ENCODE measurements at regions not wholly inside any gene's neighbourhood (a gene's known extent, or its start where the extent isn't known, plus 50 kb on each side); places are given as distances from the start of the nearest gene placed in this dataset.

DNA sequence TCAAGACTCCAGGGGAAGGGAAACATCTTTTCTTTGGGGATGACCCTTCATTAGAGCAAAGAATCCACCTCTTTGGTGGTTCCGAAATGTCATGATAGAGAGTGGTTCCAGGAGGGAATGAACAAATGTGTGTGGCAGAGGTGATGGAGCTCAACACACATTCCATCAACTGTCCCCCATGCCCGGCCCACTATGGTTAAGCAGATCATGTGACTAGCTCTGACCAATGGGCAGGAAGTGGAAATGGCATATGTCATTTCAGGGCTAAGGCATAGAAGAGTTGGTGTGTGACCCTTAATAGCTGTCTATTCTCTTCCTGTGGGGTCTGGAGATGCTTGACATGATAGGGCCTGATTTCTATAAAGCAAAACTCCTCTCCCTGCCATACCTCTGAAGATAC, 194.6 kb downstream of the GAS1 start:
- no peak overlapping the region for H3K27ac ChIP-seq
- H3K27me3 ChIP-seq = no peaks in the 10 kb centered on the region
- no peak overlapping the region for H3K4me2 ChIP-seq
- no peaks in the 10 kb centered on the region for H3K36me3 ChIP-seq
- no peak overlapping the region for H3K9ac ChIP-seq
- no peaks in the 10 kb centered on the region for H3K4me1 ChIP-seq
- no peak for TF ChIP-seq Cebpa-rat (IDR thresholded peaks at IDR 0.05)
- H4K20me1 ChIP-seq = no peaks in the 10 kb centered on the region
- no peak overlapping the region for H3K4me3 ChIP-seq
- 0 out of 22 replicates have a peak, but pooled peaks cover 0 to 5% (median 0%) of the 10 kb centered on the region in 11 experiments for H3K9me3 ChIP-seq (replicated peaks in 1 of 11)

DNA sequence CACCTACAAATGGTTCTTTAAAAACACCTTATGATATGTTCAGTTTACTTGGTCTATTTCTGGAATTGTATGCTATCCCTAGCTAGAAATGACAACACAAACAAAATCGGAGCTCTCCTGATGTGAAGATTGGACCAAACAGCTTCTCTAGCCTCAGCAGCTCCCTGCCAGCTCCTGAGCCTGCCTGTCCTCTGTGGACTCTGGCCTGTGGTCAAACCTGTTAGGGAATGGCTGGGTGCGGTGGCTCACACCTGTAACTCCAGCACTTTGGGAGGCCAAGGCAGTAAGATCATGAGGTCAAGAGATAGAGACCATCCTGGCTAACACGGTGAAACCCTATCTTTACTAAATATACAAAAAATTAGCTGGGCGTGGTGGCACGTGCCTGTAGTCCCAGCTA, 195.3 kb downstream of the GAS1 start:
- Histone ChIP-seq H3K4me2 (no peak overlapping the region), H3K9me3 (replicated peaks in 1 of 11) (0 out of 22 replicates have a peak, but pooled peaks cover 0 to 5% (median 0%) of the 10 kb centered on the region in 11 experiments), H3K4me3 (no peak overlapping the region), H3K4me1 (no peaks in the 10 kb centered on the region), H3K27me3 (no peaks in the 10 kb centered on the region), H3K27ac (no peak overlapping the region), H4K20me1 (no peaks in the 10 kb centered on the region), H3K9ac (no peak overlapping the region), H3K36me3 (no peaks in the 10 kb centered on the region)
- TF ChIP-seq Cebpa-rat (IDR thresholded peaks at IDR 0.05) = no peak

DNA sequence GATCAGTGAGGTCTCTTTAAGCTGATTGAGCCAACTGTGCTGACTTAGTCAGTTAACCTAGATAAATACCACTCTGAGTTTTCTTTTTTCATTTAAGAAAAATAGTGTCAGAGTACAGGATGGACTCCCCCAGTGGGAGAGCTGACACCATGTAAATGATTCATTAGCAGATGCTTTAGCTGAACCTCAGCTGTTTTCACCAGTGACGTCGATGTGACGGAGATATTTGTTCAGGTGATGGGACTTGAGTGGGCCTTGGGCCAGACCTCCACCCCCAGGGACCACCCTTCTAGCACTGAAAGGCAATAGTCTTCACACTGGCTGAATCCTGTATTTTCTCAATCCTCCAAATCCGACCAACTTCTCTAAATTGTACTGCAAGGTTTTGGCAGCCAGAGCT, 196.1 kb downstream of the GAS1 start:
- H3K9me3 ChIP-seq (replicated peaks in 1 of 11) = 0 out of 22 replicates have a peak, but pooled peaks cover 0 to 5% (median 0%) of the 10 kb centered on the region in 11 experiments

DNA sequence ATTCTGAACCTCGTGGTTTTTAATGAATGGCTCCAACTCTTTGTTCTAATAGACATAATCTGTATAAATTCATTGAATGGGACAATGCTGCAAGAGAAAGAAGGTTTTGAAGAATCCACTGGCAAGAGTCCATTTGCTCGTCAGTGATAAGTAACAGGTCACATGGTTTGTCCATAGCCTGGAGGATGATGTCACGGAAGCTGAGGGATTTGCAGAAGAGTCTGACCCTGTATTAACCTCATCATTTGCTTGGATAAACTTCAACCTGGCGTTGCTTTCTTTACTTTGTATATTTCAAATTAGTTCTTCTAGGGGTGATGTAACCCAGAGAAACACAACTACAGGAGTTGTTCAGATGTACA, 197.4 kb downstream of the GAS1 start:
- H3K4me2 ChIP-seq = no peak overlapping the region
- no peak for TF ChIP-seq Cebpa-rat (IDR thresholded peaks at IDR 0.05)
- H3K9ac ChIP-seq = no peak overlapping the region
- H3K9me3 ChIP-seq (replicated peaks in 1 of 11) = 0 out of 22 replicates have a peak, but pooled peaks cover 0 to 5% (median 0%) of the 10 kb centered on the region in 11 experiments
- no peaks in the 10 kb centered on the region for H3K27me3 ChIP-seq
- no peaks in the 10 kb centered on the region for H3K4me1 ChIP-seq
- H3K27ac ChIP-seq = no peak overlapping the region
- H3K36me3 ChIP-seq = no peaks in the 10 kb centered on the region
- no peak overlapping the region for H3K4me3 ChIP-seq
- no peaks in the 10 kb centered on the region for H4K20me1 ChIP-seq

More for the DNA sequence above, 196.1 kb downstream of the GAS1 start:
- H3K27ac ChIP-seq = no peak overlapping the region
- no peak overlapping the region for H3K4me2 ChIP-seq
- no peaks in the 10 kb centered on the region for H3K36me3 ChIP-seq
- H3K4me3 ChIP-seq = no peak overlapping the region
- no peak for TF ChIP-seq Cebpa-rat (IDR thresholded peaks at IDR 0.05)
- no peaks in the 10 kb centered on the region for H3K27me3 ChIP-seq
- no peaks in the 10 kb centered on the region for H3K4me1 ChIP-seq
- H4K20me1 ChIP-seq = no peaks in the 10 kb centered on the region
- H3K9ac ChIP-seq = no peak overlapping the region

DNA sequence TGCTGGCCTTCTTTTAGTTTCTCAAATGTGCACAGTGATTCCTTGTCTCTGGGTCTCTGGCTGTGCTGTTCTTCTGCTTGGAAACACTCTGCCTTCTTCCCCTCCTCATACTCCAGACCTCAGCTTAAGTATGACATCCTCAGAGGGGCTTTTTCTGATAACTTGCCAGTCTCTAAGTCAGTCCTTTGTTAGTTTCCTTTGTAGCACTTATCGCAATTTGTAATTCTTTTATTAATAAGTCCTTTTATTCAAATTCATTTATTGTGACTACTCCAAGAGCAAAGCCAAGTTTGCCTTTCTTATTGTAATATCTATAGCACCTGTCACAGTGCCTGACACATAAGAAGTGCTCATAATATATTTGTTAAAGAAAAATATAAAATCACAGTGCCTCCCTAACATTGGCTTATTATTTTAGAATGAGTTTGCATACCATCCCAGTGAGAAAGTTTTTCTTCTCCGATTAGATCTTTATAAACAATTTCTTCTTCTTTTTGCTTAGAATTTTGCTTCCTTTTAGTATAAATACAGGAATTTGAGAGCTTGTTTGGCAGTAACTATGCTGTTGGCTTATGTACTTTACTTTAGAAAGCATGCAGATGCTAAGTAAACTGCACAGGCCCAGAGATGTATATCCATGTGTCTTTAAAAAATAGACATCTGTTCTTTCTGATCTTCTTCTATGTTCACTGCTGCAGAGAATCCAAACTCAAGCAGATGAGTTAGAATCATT, 198.0 kb downstream of the GAS1 start:
- TF ChIP-seq Cebpa-rat (IDR thresholded peaks at IDR 0.05) = no peak
- H3K4me2 ChIP-seq = no peak overlapping the region
- H3K4me3 ChIP-seq = no peak overlapping the region
- H3K27me3 ChIP-seq = no peaks in the 10 kb centered on the region
- H4K20me1 ChIP-seq = no peaks in the 10 kb centered on the region
- no peak overlapping the region for H3K27ac ChIP-seq
- H3K9me3 ChIP-seq (replicated peaks in 1 of 11) = 0 out of 22 replicates have a peak, but pooled peaks cover 0 to 5% (median 0%) of the 10 kb centered on the region in 11 experiments
- H3K4me1 ChIP-seq = no peaks in the 10 kb centered on the region
- no peaks in the 10 kb centered on the region for H3K36me3 ChIP-seq
- no peak overlapping the region for H3K9ac ChIP-seq

DNA sequence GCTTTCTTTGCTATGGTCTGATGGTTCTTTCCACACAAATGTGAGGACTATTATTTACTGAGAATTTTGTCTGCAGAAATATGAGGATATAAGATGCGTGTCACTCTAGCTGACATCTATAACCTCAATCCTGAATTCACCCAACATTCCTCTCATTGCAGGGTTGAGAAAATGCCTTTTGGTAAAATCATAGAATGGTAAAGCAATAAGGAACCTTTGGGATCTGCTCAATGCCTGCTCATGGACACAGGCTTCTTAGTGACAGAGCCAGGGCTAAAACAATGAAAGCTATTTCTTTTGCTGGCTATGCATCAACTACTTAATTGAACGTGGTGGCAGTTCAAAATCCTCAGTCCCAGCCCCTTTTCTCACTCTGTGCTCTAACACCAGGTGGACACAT, 199.6 kb downstream of the GAS1 start:
- Histone ChIP-seq H3K9me3 (replicated peaks in 1 of 11) (0 out of 22 replicates have a peak, but pooled peaks cover 0 to 5% (median 0%) of the 10 kb centered on the region in 11 experiments), H3K4me3 (no peak overlapping the region), H3K9ac (no peak overlapping the region), H4K20me1 (no peaks in the 10 kb centered on the region), H3K4me2 (no peak overlapping the region), H3K27ac (no peak overlapping the region), H3K36me3 (no peaks in the 10 kb centered on the region), H3K4me1 (no peaks in the 10 kb centered on the region), H3K27me3 (no peaks in the 10 kb centered on the region)
- no peak for TF ChIP-seq Cebpa-rat (IDR thresholded peaks at IDR 0.05)

DNA sequence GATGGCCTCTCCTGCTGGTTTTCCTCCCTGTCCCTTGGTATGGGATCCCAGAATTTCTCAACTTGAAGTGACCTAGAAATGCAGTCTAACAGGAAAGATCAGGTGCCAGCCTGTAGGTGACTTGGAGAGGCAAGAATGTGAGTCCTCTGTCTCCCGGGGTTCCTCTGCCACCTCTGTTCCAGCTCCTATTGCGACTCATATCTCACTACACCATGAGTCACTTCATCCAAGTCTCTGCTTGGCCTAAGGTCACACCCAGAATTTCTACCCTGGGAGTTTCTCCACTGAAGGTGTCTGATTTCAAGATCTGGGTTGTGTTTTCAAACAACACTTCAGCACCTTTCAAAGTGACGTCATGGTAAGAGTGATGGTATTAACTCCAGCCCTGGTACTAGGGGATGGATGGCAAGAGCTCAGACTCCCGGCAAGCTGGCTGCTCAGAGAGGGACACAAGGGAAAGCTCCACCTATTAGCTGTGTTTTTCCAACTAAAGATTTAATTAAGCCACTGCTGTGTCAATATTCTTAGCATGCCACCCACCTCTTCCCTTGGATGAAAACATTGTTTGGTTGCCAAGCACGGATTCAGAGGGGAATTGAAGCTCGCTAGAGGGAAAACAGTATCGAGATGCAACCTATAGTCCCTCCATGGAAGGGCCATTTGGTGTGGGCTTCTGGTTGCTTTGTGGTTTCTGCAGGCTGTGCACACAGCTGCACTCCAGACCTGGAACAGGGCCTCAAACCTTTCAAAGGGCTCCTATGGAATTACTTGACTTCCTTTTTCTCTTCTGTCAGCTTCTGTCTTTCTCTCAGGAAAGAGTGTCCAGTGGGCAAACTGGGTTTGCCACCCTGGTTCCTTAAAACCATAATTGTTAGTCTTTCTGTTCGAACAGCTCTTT, 205.7 kb downstream of the GAS1 start:
- TF ChIP-seq Cebpa-rat (IDR thresholded peaks at IDR 0.05) = no peak
- H4K20me1 ChIP-seq = no peaks in the 10 kb centered on the region
- H3K4me2 ChIP-seq = no peak overlapping the region; a peak in 1 of 22 replicates
- no peak overlapping the region for H3K9ac ChIP-seq
- H3K4me3 ChIP-seq = no peak overlapping the region
- no peaks in the 10 kb centered on the region for H3K27me3 ChIP-seq
- no peaks in the 10 kb centered on the region for H3K9me3 ChIP-seq (replicated peaks in 1 of 11)
- no peaks in the 10 kb centered on the region for H3K36me3 ChIP-seq
- H3K27ac ChIP-seq = no peak overlapping the region
- H3K4me1 ChIP-seq = peaks cover 0 to 3% (median 0%) of the 10 kb centered on the region in 10 experiments; a peak in 1 of 20 replicates

DNA sequence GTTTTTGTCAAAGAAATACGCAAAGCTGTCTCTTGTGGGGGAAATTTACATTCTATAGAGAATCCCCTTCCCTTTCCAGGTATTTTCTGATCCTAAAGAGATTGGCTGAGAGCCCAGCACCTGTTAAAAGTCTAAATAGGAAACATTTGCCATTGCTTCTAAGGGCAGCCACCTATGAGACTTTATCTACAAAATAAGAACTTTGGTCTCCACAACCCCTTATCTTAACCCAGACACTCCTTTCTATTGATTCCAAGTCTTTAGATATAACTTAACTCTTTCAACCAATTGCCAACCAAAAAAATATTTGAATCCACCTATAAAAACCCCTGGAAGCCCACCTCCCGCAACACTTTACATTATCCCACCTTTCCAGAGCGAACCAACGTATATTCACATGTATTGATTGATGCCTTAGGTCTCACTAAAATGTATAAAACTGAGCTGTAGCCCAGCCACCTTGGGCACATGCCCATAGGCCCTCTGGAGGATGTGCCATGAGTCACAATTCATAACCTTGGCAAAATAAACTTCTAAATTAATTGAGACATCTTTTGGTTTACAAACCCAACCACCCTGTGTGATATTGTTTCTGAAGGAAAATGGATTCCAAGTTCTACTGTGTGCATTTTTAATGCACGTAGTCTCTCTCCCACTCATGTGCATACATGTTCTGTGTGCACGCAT, 211.4 kb downstream of the GAS1 start:
- no peak overlapping the region for H3K4me2 ChIP-seq
- H3K27me3 ChIP-seq = no peaks in the 10 kb centered on the region
- no peaks in the 10 kb centered on the region for H4K20me1 ChIP-seq
- no peak overlapping the region for H3K9ac ChIP-seq
- H3K9me3 ChIP-seq (replicated peaks in 1 of 11) = no peaks in the 10 kb centered on the region
- peaks cover 0 to 3% (median 0%) of the 10 kb centered on the region in 10 experiments; a peak in 1 of 20 replicates for H3K4me1 ChIP-seq
- TF ChIP-seq Cebpa-rat (IDR thresholded peaks at IDR 0.05) = no peak
- H3K4me3 ChIP-seq = no peak overlapping the region
- no peaks in the 10 kb centered on the region for H3K36me3 ChIP-seq
- H3K27ac ChIP-seq = no peak overlapping the region

DNA sequence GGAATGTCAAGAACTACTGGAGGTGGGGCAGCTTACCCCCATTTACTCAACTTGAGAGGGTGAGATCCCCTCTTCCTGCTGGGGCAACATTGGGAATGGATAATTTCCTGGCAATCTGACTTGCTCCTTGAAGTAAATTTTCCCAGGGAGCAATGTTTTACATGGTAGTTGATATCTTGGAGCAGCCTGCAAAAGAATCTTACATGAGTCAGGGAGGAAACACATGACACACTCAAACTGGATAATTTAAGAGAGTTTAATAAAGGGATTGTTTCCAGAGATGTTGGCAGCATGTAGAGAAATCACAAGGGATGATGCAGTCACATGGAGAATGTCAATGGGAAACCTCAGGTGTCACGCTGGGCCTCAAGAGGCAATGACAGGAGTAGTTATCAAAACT, 212.5 kb downstream of the GAS1 start:
- H4K20me1 ChIP-seq = no peaks in the 10 kb centered on the region
- no peaks in the 10 kb centered on the region for H3K9me3 ChIP-seq (replicated peaks in 1 of 11)
- no peaks in the 10 kb centered on the region for H3K36me3 ChIP-seq
- no peak overlapping the region for H3K4me2 ChIP-seq
- peaks cover 0 to 3% (median 0%) of the 10 kb centered on the region in 10 experiments; a peak in 1 of 20 replicates for H3K4me1 ChIP-seq
- no peak for TF ChIP-seq Cebpa-rat (IDR thresholded peaks at IDR 0.05)
- H3K27me3 ChIP-seq = no peaks in the 10 kb centered on the region
- H3K9ac ChIP-seq = no peak overlapping the region
- H3K4me3 ChIP-seq = no peak overlapping the region
- H3K27ac ChIP-seq = no peak overlapping the region

Data from BLaER1 treated with 17β-estradiol and CSF1 and Interleukin-3, amounts not matched to agents 10 nM and 100 nM (cell line).